Activated T-helper 17 cell treated with anti-CD3 and anti-CD28 coated beads, Interleukin-2, amount 50 U/mL, for 72 hours (primary cell): ENCODE measurements at regions not wholly inside any gene's neighbourhood (a gene's known extent, or its start where the extent isn't known, plus 50 kb on each side); places are given as distances from the start of the nearest gene placed in this dataset.
"Not testable (repeated sequence)": the region's sequence is repeated elsewhere in the genome, so short reads cannot be mapped to it uniquely, and the experiment has no call there.

ENCODE experiments used
- ATAC-seq: fragments of 150-1000 bp; cut with Tn5 transposase; replicated peaks from 2 replicates; pipeline ENCODE4 v1.10.0; 2021; ENCODE audit warnings: mild to moderate bottlenecking, moderate library complexity
- H3K27ac Mint-ChIP-seq: one replicate; pipeline ENCODE4 v1.8.0; 2022; ENCODE audit warnings: mixed read lengths
- H3K27me3 Mint-ChIP-seq: one replicate; pipeline ENCODE4 v1.8.0; 2022; ENCODE audit warnings: mixed read lengths
- H3K36me3 Mint-ChIP-seq: one replicate; pipeline ENCODE4 v1.8.0; 2022; ENCODE audit warnings: low read depth, mild to moderate bottlenecking, mixed read lengths
- H3K4me1 Mint-ChIP-seq: one replicate; pipeline ENCODE4 v1.8.0; 2022; ENCODE audit warnings: mixed read lengths
- H3K4me3 Mint-ChIP-seq: one replicate; pipeline ENCODE4 v1.8.0; 2022; ENCODE audit warnings: mild to moderate bottlenecking, mixed read lengths
- H3K9me3 Mint-ChIP-seq: one replicate; pipeline ENCODE4 v1.8.0; 2022; ENCODE audit warnings: mixed read lengths

DNA sequence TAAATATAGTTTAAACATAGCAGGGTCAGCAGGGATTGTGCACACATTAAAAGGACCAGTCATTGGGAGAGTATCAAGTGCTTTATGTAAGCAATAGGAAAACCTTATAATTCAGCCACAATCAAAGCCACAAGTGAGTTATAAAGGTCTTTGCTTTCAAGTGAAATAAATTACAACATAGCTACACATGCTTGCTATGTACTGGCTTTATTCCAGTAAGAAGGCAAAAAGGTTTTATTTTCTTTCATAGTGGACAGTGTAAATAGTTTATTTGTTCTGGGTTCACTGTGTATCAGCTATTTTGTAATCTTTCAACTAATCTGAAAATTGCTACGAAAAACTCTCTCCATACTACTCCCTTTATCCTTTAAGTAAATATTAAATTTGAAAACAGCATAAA, 691.4 kb downstream of the PCDH7 start:
- Mint-ChIP-seq H3K4me1 (no peaks in the 10 kb centered on the region), H3K36me3 (no peaks in the 10 kb centered on the region), H3K27ac (no peak overlapping the region), H3K9me3 (peaks cover 10% of the 10 kb centered on the region), H3K4me3 (no peak overlapping the region), H3K27me3 (no peaks in the 10 kb centered on the region)
- ATAC-seq: no peak

DNA sequence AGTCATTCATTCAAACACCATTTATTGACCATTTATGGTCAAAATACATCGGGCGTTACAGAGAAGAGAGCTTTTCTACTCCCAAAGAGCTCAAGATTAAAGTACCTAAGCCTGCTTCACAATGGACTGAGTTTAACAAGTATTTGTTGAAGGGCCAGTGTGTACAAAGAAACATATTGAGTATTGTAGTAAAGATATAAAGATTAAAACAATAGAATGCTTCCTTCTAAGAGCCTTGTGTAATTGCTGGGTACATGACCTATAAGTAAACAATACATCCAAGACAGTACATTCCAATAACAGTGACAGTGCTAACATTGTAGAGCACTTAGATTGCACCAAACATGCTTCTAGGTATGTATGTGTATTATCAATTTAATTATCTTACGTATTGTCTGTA, 695.5 kb downstream of the PCDH7 start:
- Mint-ChIP-seq H3K27ac (no peak overlapping the region), H3K27me3 (no peaks in the 10 kb centered on the region), H3K4me3 (no peak overlapping the region), H3K4me1 (no peaks in the 10 kb centered on the region), H3K9me3 (peaks cover 15% of the 10 kb centered on the region), H3K36me3 (no peaks in the 10 kb centered on the region)
- ATAC-seq: no peak

DNA sequence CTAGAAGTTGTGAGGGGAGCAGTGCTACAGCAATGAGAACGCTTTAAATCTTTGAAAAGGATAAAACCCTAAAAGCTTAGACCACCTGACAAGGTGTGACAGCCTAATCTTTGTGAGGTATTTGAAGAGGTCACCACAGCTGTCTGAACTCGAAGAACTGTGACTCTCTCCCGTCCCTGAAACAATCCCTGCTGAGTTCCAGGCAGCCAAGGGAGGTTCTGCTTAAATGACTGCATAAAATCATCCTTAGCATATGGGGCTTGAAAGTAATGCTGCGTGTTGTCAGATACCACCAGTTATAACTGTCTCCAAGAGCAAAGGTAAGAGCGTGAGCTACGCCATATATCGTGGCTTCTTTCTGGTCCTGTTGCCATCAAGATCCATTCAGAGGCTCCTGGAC, 696.3 kb downstream of the PCDH7 start:
- Mint-ChIP-seq H3K4me3 (no peak overlapping the region), H3K4me1 (no peaks in the 10 kb centered on the region), H3K9me3 (peaks cover 15% of the 10 kb centered on the region), H3K27me3 (no peaks in the 10 kb centered on the region), H3K27ac (no peak overlapping the region), H3K36me3 (no peaks in the 10 kb centered on the region)
- ATAC-seq: no peak

DNA sequence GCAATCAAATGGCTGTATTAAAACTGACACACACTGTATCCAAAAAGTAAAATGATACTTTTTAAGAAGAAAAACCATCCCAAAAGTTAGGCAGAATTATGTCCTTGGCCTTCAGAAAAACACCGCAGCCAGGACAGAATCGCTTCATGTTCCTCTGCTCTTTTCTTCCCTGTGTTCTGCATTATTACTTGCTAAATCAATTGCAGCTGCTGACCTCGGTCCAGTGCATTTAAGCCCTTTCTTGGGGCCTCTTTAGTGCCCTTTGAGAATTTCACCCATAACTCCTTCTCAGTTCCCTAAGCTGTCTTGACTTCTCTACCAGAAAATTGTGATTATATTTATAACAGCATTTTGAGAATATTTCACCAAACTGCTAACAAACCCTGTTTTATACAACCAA, 696.9 kb downstream of the PCDH7 start:
- ATAC-seq: no peak
- Mint-ChIP-seq H3K9me3 (peaks cover 15% of the 10 kb centered on the region), H3K27me3 (no peaks in the 10 kb centered on the region), H3K4me1 (no peaks in the 10 kb centered on the region), H3K4me3 (no peak overlapping the region), H3K27ac (no peak overlapping the region), H3K36me3 (no peaks in the 10 kb centered on the region)

DNA sequence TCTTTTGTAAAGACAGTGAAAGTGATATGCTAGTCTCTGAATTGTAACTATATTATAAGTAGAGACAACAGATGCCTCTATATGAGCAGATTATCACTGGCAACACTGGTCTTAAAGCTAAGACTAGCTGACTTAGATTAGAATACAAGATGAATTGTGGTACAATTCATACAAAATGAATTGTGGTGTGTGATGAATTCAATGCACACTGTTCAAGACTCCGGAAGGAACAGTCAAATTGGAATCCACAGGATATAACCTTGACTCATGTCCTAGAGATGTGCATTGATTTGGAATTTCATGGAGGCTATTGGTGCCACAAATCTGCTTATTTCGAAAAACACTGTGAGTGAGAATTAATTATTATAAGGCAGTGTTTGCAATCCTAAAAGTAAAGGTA, 701.8 kb downstream of the PCDH7 start:
- H3K36me3 Mint-ChIP-seq: no peaks in the 10 kb centered on the region
- H3K27me3 Mint-ChIP-seq: no peaks in the 10 kb centered on the region
- no peaks in the 10 kb centered on the region for H3K4me1 Mint-ChIP-seq
- H3K27ac Mint-ChIP-seq: no peak overlapping the region
- peaks cover 4% of the 10 kb centered on the region for H3K9me3 Mint-ChIP-seq
- no peak overlapping the region for H3K4me3 Mint-ChIP-seq
- no peak for ATAC-seq

DNA sequence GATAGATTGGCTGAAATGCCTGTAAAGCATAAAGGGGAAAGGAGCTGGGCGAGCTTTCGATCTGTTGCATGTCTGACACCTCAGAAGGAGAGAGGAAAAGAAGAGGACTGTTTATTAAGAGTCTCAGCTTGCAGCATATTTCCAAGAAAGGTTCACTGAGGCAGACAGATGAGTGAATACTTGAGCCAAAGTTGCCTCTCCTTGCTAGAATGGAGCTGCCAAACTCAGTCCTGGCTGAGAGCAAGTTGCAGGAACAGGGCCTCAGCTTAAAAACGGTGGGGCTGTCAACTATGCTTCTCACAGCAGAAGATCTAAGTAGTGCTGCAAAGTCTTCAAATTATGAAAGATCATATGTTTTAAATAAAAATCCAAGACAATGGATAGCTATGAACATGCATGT, 707.5 kb downstream of the PCDH7 start:
- Mint-ChIP-seq H3K27me3 (no peaks in the 10 kb centered on the region), H3K9me3 (no peaks in the 10 kb centered on the region), H3K36me3 (no peaks in the 10 kb centered on the region), H3K27ac (no peak overlapping the region), H3K4me3 (no peak overlapping the region), H3K4me1 (no peaks in the 10 kb centered on the region)
- no peak for ATAC-seq

DNA sequence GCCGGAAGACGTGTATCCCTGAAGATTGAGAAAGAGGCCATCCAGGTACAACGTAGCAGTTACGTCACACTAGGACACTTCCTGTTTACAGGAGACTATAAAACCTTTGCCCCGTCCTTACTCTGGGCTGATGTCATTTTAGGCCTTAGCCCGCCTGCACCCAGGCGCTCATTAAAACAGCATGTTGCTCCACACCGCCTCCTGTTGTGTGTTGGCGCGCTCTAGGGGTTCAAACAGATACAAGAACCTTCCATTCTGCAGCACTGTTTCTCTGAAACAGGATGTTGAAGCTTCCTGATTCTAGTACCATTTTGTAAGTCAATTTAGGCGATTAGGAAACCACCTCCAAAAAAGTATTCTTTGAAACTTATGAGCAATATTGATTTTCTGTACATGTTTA, 722.1 kb downstream of the PCDH7 start:
- Mint-ChIP-seq H3K9me3 (no peaks in the 10 kb centered on the region), H3K27me3 (no peaks in the 10 kb centered on the region), H3K4me3 (no peak overlapping the region), H3K36me3 (no peaks in the 10 kb centered on the region), H3K4me1 (no peaks in the 10 kb centered on the region), H3K27ac (no peak overlapping the region)
- no peak for ATAC-seq

DNA sequence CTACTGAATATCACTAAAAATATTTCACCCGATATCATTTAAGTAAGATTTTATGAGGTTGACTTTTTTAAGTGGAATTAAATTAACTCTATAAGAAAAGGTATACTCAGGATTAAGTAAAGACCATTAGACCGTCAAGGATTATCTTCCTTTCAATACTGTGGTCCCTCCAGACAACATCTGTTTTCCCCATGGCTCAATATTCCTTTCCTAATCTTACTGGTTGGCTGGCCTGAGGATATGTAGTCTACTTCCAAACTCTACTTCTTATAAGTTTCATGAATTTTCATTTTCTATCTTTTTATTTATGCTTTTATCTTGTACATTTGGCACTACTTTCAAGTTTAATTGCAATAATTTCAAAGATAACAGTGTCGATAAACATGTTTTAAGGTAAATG, 725.4 kb downstream of the PCDH7 start:
- H3K4me3 Mint-ChIP-seq: no peak overlapping the region
- no peaks in the 10 kb centered on the region for H3K27me3 Mint-ChIP-seq
- no peaks in the 10 kb centered on the region for H3K36me3 Mint-ChIP-seq
- H3K9me3 Mint-ChIP-seq: no peaks in the 10 kb centered on the region
- no peak for ATAC-seq
- H3K27ac Mint-ChIP-seq: no peak overlapping the region
- H3K4me1 Mint-ChIP-seq: no peaks in the 10 kb centered on the region

DNA sequence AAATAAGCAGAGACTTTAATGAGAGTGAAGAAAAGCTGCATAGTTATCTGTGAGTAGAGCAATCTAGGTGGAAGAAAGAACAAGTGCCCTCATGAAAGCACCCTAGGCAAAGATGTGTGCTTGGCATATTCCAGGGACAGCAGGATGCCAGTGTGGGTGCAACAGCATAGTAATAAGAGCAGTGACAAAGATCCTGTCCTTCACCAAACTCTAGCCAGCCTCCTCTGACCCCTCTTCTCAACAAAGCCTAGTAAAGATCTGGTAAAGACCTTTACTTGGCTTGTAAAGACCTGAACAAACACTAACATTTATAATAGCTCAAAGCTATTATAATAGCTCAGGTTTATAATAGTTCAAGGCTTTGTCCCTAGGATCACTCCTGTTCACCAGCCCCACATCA, 735.4 kb downstream of the PCDH7 start:
- peaks cover 17% of the 10 kb centered on the region for H3K9me3 Mint-ChIP-seq
- no peak for ATAC-seq
- no peak overlapping the region for H3K4me3 Mint-ChIP-seq
- no peaks in the 10 kb centered on the region for H3K4me1 Mint-ChIP-seq
- no peak overlapping the region for H3K27ac Mint-ChIP-seq
- no peaks in the 10 kb centered on the region for H3K27me3 Mint-ChIP-seq
- no peaks in the 10 kb centered on the region for H3K36me3 Mint-ChIP-seq

DNA sequence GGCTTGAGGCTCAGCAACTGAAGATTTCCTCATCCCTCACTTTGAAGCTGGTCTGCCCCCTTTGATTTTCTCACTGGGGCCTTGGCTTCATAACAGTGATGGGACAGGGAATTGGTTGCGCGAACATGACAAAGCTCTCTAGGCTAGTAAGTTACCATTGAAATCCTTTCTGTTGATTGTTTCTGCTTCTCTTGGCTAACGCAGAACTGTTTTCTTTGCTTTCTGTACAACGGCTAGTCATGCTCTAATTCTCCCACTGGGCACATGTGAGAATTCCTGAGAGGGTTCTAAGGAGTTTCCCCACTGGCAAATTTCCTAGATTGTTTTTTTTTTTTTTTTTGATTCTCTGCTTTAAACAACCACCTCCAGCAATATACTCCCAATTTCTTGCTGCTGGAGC, 738.6 kb downstream of the PCDH7 start:
- H3K9me3 Mint-ChIP-seq: peaks cover 11% of the 10 kb centered on the region
- no peaks in the 10 kb centered on the region for H3K4me1 Mint-ChIP-seq
- H3K27ac Mint-ChIP-seq: no peak overlapping the region
- no peak for ATAC-seq
- H3K4me3 Mint-ChIP-seq: no peak overlapping the region
- no peaks in the 10 kb centered on the region for H3K27me3 Mint-ChIP-seq
- H3K36me3 Mint-ChIP-seq: no peaks in the 10 kb centered on the region

DNA sequence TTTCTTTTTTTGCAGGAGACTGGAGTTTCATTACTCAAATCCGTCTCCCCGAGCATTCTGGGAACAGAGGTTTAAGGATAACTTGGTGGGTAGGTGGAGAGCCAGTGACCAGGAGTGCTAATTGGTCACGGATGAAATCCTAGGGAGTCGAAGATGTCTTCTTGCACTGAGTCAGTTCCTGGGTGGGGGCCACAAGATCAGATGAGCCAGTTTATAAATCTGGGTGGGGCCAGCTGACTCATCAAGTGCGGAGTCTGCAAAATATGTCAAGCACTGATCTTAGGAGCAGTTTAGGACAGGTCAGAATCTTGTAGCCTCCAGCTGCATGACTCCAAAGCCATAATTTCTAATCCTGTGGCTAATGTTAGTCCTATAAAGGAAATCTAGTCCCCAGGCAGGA, 741.3 kb downstream of the PCDH7 start:
- Mint-ChIP-seq H3K27me3 (no peaks in the 10 kb centered on the region), H3K27ac (no peak overlapping the region), H3K4me1 (no peaks in the 10 kb centered on the region), H3K36me3 (no peaks in the 10 kb centered on the region), H3K9me3 (peaks cover 8% of the 10 kb centered on the region), H3K4me3 (no peak overlapping the region)
- ATAC-seq: no peak

DNA sequence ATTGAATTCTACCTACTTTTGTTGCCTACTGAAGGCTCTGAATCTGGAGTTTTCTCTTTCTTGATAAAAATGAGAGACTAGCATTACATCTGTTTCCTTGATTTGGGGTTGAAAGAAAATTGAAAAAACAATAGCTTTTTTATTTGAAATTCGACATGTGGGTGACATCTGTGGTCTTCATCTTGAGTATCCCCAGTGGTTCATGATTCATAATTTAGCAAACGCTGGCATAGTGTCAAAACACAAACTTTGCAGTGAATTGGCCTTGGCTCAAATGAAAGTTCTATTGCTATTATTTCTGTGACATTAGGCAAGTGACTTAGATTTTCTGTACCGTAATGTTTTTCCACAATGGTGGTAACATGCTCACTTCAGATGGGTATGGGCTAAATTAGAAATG, 747.6 kb downstream of the PCDH7 start:
- no peaks in the 10 kb centered on the region for H3K27me3 Mint-ChIP-seq
- peaks cover 4% of the 10 kb centered on the region for H3K9me3 Mint-ChIP-seq
- no peak overlapping the region for H3K27ac Mint-ChIP-seq
- H3K4me1 Mint-ChIP-seq: no peaks in the 10 kb centered on the region
- no peak for ATAC-seq
- H3K4me3 Mint-ChIP-seq: no peak overlapping the region
- no peaks in the 10 kb centered on the region for H3K36me3 Mint-ChIP-seq

DNA sequence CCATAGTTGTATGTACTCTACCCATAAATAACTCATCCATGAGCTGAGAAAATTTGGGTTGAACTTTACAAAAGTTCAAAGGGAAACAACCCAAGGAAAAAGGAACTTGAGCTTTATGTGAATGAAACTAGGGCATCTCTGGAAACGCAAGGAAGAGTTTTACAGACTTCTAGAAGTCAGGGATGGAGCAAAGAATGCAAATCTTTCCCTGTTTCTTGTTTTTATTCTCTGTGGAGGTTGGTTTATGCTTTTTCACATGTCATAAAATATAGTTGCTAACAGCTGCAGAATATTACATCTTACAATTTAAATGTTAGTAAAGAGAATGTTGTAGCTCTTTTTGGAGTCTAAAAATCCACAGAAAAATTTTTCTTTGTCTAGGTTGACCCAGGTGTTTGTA, 754.1 kb downstream of the PCDH7 start:
- ATAC-seq: no peak
- Mint-ChIP-seq H3K27ac (no peak overlapping the region), H3K9me3 (peaks cover 12% of the 10 kb centered on the region), H3K36me3 (no peaks in the 10 kb centered on the region), H3K4me1 (no peaks in the 10 kb centered on the region), H3K4me3 (no peak overlapping the region), H3K27me3 (no peaks in the 10 kb centered on the region)

DNA sequence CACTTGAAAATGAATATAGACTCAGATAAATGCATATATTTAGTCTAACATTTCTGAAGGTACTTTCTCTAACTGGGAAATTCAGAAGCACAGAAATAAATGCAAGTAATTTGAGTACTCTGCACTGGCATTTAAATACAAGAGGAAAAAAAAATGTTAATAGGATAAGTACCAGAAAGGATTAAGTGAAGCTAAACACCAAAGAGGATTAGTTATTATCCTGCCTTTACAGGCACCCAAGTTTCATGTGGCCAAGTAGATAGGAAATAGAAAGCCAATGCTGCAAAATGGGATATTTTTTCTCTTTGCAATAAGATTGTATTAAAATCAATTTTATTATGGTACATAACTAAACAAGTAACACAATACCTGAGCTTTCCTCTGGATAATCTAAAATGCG, 762.5 kb downstream of the PCDH7 start:
- no peaks in the 10 kb centered on the region for H3K36me3 Mint-ChIP-seq
- H3K4me1 Mint-ChIP-seq: no peaks in the 10 kb centered on the region
- no peak overlapping the region for H3K4me3 Mint-ChIP-seq
- no peak overlapping the region for H3K27ac Mint-ChIP-seq
- H3K27me3 Mint-ChIP-seq: no peaks in the 10 kb centered on the region
- ATAC-seq: no peak
- peaks cover 1% of the 10 kb centered on the region for H3K9me3 Mint-ChIP-seq

DNA sequence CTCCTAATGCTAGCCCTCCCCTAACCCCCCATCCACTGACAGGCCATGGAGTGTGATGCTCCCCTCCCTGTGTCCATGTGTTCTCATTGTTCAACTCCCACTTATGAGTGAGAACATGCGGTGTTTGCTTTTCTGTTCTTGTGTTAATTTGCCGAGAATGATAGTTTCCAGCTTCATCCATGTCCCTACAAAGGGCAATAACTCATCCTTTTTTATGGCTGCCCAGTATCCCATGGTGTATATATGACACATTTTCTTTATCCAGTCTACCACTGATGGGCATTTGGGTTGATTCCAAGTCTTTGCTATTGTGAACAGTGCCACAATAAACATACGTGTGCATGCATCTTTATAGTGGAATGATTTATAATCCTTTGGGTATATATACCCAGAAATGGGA, 779.0 kb downstream of the PCDH7 start:
- H3K36me3 Mint-ChIP-seq, H3K27me3 Mint-ChIP-seq, H3K27ac Mint-ChIP-seq, ATAC-seq, H3K4me3 Mint-ChIP-seq, H3K4me1 Mint-ChIP-seq: not testable (repeated sequence)
- peaks cover 33% of the 10 kb centered on the region for H3K9me3 Mint-ChIP-seq

DNA sequence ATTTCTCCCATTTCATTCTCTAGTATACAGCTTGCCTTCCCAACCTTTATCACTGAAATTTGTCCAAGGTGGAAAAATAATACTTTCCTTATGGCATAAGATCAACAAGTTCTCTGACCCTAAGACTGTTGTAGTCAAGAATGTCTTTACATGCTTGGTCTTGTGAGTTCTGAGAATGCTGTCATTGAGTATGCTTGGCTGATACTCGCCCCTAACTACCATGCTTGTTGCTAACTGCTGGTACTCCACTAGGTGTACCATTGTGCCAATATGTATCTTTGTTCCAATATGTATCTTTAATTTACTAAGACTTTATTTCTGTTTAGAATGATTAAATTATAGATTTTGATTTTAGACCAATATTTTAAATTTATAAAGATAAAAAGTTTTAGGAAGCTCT, 796.4 kb downstream of the PCDH7 start:
- H3K36me3 Mint-ChIP-seq: no peaks in the 10 kb centered on the region
- no peaks in the 10 kb centered on the region for H3K27me3 Mint-ChIP-seq
- no peak overlapping the region for H3K27ac Mint-ChIP-seq
- no peak for ATAC-seq
- H3K9me3 Mint-ChIP-seq: peaks cover 11% of the 10 kb centered on the region
- H3K4me3 Mint-ChIP-seq: no peak overlapping the region
- no peaks in the 10 kb centered on the region for H3K4me1 Mint-ChIP-seq
